Astrocyte (in vitro differentiated cells and primary cell): ENCODE measurements at regions not wholly inside any gene's neighbourhood (a gene's known extent, or its start where the extent isn't known, plus 50 kb on each side); places are given as distances from the start of the nearest gene placed in this dataset.

ENCODE experiments used
- DNase-seq: peaks from one replicate; pipeline ENCODE4 v3.0.0-alpha.2; 2010; ENCODE audit warnings: low read depth
- FAIRE-seq: peaks from 2 replicates; lab custom pipeline; 2011; peaks lifted over from hg19 to GRCh38; lab: Jason Lieb, UNC
- H2AFZ ChIP-seq: 2 replicates; pipeline ENCODE4 v1.6.0; 2012; ENCODE audit warnings: low read depth, low read length, inconsistent platforms
- H3K27ac ChIP-seq: 2 replicates; pipeline ENCODE4 v1.5.1; 2011; ENCODE audit warnings: low read depth, low read length, inconsistent platforms
- H3K27me3 ChIP-seq: 2 replicates; pipeline ENCODE4 v1.6.0; 2011; ENCODE audit warnings: low read length, inconsistent platforms; ENCODE audit not compliant: insufficient read depth
- H3K36me3 ChIP-seq: 2 replicates; pipeline ENCODE4 v1.5.1; 2011; ENCODE audit warnings: low read length, inconsistent platforms; ENCODE audit not compliant: insufficient read depth
- H3K4me1 ChIP-seq: 2 replicates; pipeline ENCODE4 v1.5.1; 2011; ENCODE audit warnings: low read length, inconsistent platforms; ENCODE audit not compliant: insufficient read depth
- H3K4me2 ChIP-seq: 2 replicates; pipeline ENCODE4 v1.6.0; 2012; ENCODE audit warnings: low read length, inconsistent platforms
- H3K4me3 ChIP-seq: 2 replicates; pipeline ENCODE4 v1.5.1; 2011; ENCODE audit warnings: low read depth, mild to moderate bottlenecking, low read length, inconsistent platforms; ENCODE audit not compliant: insufficient read depth
- H3K79me2 ChIP-seq: 2 replicates; pipeline ENCODE4 v1.6.0; 2012; ENCODE audit warnings: mild to moderate bottlenecking, low read length, inconsistent platforms; ENCODE audit not compliant: insufficient read depth
- H3K9ac ChIP-seq: 2 replicates; pipeline ENCODE4 v1.6.0; 2012; ENCODE audit warnings: mild to moderate bottlenecking, low read length, inconsistent platforms
- H3K9me3 ChIP-seq: 2 replicates; pipeline ENCODE4 v1.5.1; 2012; ENCODE audit warnings: low read depth, mild to moderate bottlenecking, low read length, inconsistent platforms; ENCODE audit not compliant: insufficient read depth
- H4K20me1 ChIP-seq: 2 replicates; pipeline ENCODE4 v1.6.0; 2012; ENCODE audit warnings: low read length, inconsistent platforms; ENCODE audit not compliant: insufficient read depth
- H3K27ac Mint-ChIP-seq: one replicate; pipeline ENCODE4 v1.8.0; 2021; ENCODE audit warnings: mild to moderate bottlenecking, mixed read lengths; ENCODE audit not compliant: unreplicated experiment
- H3K27me3 Mint-ChIP-seq: one replicate; pipeline ENCODE4 v1.8.0; 2021; ENCODE audit warnings: low read depth, mixed read lengths; ENCODE audit not compliant: unreplicated experiment
- H3K36me3 Mint-ChIP-seq: one replicate; pipeline ENCODE4 v1.8.0; 2021; ENCODE audit warnings: low read depth, mixed read lengths; ENCODE audit not compliant: unreplicated experiment
- H3K4me1 Mint-ChIP-seq: one replicate; pipeline ENCODE4 v1.8.0; 2021; ENCODE audit warnings: low read depth, mixed read lengths; ENCODE audit not compliant: unreplicated experiment
- H3K4me3 Mint-ChIP-seq: one replicate; pipeline ENCODE4 v1.8.0; 2021; ENCODE audit warnings: mild to moderate bottlenecking, moderate library complexity, mixed read lengths; ENCODE audit not compliant: unreplicated experiment
- H3K9me3 Mint-ChIP-seq: one replicate; pipeline ENCODE4 v1.8.0; 2021; ENCODE audit warnings: mild to moderate bottlenecking, mixed read lengths; ENCODE audit not compliant: unreplicated experiment
- EZH2 ChIP-seq: IDR thresholded peaks from 2 replicates; pipeline ENCODE4 v1.6.1; 2012; ENCODE audit warnings: mild to moderate bottlenecking, low read length, inconsistent platforms; ENCODE audit not compliant: insufficient read depth
- TF ChIP-seq, protein P1 (sequence below): IDR thresholded peaks from 2 replicates; pipeline ENCODE4 v1.5.1; 2011; ENCODE audit warnings: low read depth, mild to moderate bottlenecking, inconsistent platforms, low read length, moderate library complexity; ENCODE audit not compliant: insufficient read depth

DNA sequence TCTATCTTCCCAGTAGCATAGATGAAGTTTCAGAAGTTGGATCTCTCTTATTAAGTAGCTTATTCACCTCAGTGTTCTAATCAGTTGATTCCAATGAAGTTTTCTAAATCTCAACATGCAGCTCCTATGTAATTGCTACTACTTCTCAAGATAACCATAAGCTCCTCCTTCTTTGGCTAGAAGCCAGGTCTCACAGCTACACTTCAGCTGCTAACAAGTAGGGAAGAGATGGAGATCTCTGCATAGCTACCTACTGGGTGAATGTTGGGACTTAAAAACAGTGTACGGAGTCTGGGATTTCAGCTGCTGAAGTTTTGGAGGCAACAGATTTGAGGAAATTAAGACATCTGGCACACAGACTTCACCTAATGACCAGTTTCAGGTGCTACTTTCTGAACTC, 661.0 kb downstream of the SLITRK1 start:
- no peak overlapping the region for H3K9ac ChIP-seq
- H3K27ac Mint-ChIP-seq, result no peak overlapping the region
- H2AFZ ChIP-seq, result no peak overlapping the region

GRCh38 chr13:83220241-83220640, 662.0 kb downstream of the SLITRK1 start:
- H3K27ac ChIP-seq, result no peak overlapping the region
- Mint-ChIP-seq H3K27me3 (no peaks in the 10 kb centered on the region), H3K36me3 (no peaks in the 10 kb centered on the region), H3K27ac (no peak overlapping the region), H3K4me1 (peaks cover 19% of the 10 kb centered on the region), H3K9me3 (no peaks in the 10 kb centered on the region), H3K4me3 (no peak overlapping the region)
- no peaks in the 10 kb centered on the region for H4K20me1 ChIP-seq
- H3K4me1 ChIP-seq, result peaks cover 19% of the 10 kb centered on the region
- H3K4me3 ChIP-seq, result no peak overlapping the region
- H2AFZ ChIP-seq, result no peak overlapping the region
- TF ChIP-seq EZH2, result no peak
- TF ChIP-seq, protein P1, sequence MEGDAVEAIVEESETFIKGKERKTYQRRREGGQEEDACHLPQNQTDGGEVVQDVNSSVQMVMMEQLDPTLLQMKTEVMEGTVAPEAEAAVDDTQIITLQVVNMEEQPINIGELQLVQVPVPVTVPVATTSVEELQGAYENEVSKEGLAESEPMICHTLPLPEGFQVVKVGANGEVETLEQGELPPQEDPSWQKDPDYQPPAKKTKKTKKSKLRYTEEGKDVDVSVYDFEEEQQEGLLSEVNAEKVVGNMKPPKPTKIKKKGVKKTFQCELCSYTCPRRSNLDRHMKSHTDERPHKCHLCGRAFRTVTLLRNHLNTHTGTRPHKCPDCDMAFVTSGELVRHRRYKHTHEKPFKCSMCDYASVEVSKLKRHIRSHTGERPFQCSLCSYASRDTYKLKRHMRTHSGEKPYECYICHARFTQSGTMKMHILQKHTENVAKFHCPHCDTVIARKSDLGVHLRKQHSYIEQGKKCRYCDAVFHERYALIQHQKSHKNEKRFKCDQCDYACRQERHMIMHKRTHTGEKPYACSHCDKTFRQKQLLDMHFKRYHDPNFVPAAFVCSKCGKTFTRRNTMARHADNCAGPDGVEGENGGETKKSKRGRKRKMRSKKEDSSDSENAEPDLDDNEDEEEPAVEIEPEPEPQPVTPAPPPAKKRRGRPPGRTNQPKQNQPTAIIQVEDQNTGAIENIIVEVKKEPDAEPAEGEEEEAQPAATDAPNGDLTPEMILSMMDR, result no peak
- H3K27me3 ChIP-seq, result no peaks in the 10 kb centered on the region
- H3K9ac ChIP-seq, result no peak overlapping the region
- H3K36me3 ChIP-seq, result no peaks in the 10 kb centered on the region
- FAIRE-seq (no peak), DNase-seq (no peak)
- H3K4me2 ChIP-seq, result no peak overlapping the region
- H3K9me3 ChIP-seq, result no peaks in the 10 kb centered on the region
- no peaks in the 10 kb centered on the region for H3K79me2 ChIP-seq

More for the DNA sequence above, 661.0 kb downstream of the SLITRK1 start:
- DNase-seq (no peak), FAIRE-seq (peak; percentile 59)
- no peaks in the 10 kb centered on the region for H3K27me3 ChIP-seq
- no peaks in the 10 kb centered on the region for H4K20me1 ChIP-seq
- no peaks in the 10 kb centered on the region for H3K9me3 Mint-ChIP-seq
- H3K4me2 ChIP-seq, result peak overlapping the region; percentile 52
- TF ChIP-seq, protein P1, result no peak
- no peak for TF ChIP-seq EZH2
- H3K4me3 Mint-ChIP-seq, result no peak overlapping the region
- no peaks in the 10 kb centered on the region for H3K36me3 ChIP-seq
- peak overlapping the region; percentile 68 for H3K27ac ChIP-seq
- no peak overlapping the region for H3K4me3 ChIP-seq
- H3K36me3 Mint-ChIP-seq, result no peaks in the 10 kb centered on the region
- H3K9me3 ChIP-seq, result no peaks in the 10 kb centered on the region
- no peaks in the 10 kb centered on the region for H3K79me2 ChIP-seq
- peaks cover 12% of the 10 kb centered on the region for H3K4me1 ChIP-seq
- H3K4me1 Mint-ChIP-seq, result peaks cover 11% of the 10 kb centered on the region
- H3K27me3 Mint-ChIP-seq, result no peaks in the 10 kb centered on the region

GRCh38 chr13:83219832-83220231, 662.4 kb downstream of the SLITRK1 start:
- H3K4me1 Mint-ChIP-seq, result peaks cover 22% of the 10 kb centered on the region
- H3K36me3 ChIP-seq, result no peaks in the 10 kb centered on the region
- H3K4me2 ChIP-seq, result no peak overlapping the region
- TF ChIP-seq, protein P1, result no peak
- DNase-seq, result no peak
- no peaks in the 10 kb centered on the region for H3K27me3 ChIP-seq
- no peak overlapping the region for H3K27ac ChIP-seq
- H3K4me1 ChIP-seq, result peaks cover 22% of the 10 kb centered on the region
- no peak overlapping the region for H2AFZ ChIP-seq
- H3K27ac Mint-ChIP-seq, result no peak overlapping the region
- no peaks in the 10 kb centered on the region for H3K9me3 Mint-ChIP-seq
- H3K4me3 Mint-ChIP-seq, result no peak overlapping the region
- no peak for FAIRE-seq
- H3K79me2 ChIP-seq, result no peaks in the 10 kb centered on the region
- no peak overlapping the region for H3K4me3 ChIP-seq
- no peaks in the 10 kb centered on the region for H3K27me3 Mint-ChIP-seq
- no peaks in the 10 kb centered on the region for H3K9me3 ChIP-seq
- H4K20me1 ChIP-seq, result no peaks in the 10 kb centered on the region
- no peaks in the 10 kb centered on the region for H3K36me3 Mint-ChIP-seq
- no peak overlapping the region for H3K9ac ChIP-seq
